HEK293 (cell line): ENCODE measurements at regions not wholly inside any gene's neighbourhood (a gene's known extent, or its start where the extent isn't known, plus 50 kb on each side); places are given as distances from the start of the nearest gene placed in this dataset.

ENCODE experiments used
- RBAK ChIP-seq: fragments of 450-650 bp; formaldehyde crosslinking; IDR thresholded peaks from 2 replicates; pipeline ENCODE4 v1.5.1; 2016; ENCODE audit warnings: missing biosample characterization, missing genetic modification characterization
- ZBTB11 ChIP-seq: fragments of 450-650 bp; formaldehyde crosslinking; conservative IDR thresholded peaks from 2 replicates; pipeline ENCODE4 v1.5.1; 2016; ENCODE audit warnings: low read depth, missing biosample characterization, missing genetic modification characterization
- ZNF274 ChIP-seq, 2 experiments: fragments of 200-500 bp in 1 of 2; fragments of 450-650 bp in 1 of 2; sonication (Bioruptor generic) in 1 of 2; formaldehyde crosslinking in 1 of 2; IDR thresholded peaks; 2 replicates each; pipeline versions ENCODE4 v1.5.1 to v1.6.1; 2014 to 2016; ENCODE audit warnings: borderline replicate concordance in 1 of 2, inconsistent platforms in 1 of 2, low read length in 1 of 2, missing biosample characterization in 1 of 2, missing genetic modification characterization in 1 of 2
- ZNF510 ChIP-seq: fragments of 450-650 bp; formaldehyde crosslinking; IDR thresholded peaks from 2 replicates; pipeline ENCODE4 v1.5.1; 2018; ENCODE audit warnings: mild to moderate bottlenecking, missing genetic modification characterization, missing biosample characterization; ENCODE audit not compliant: insufficient replicate concordance
- ZNF777 ChIP-seq: fragments of 450-650 bp; formaldehyde crosslinking; IDR thresholded peaks from 2 replicates; pipeline ENCODE4 v1.5.1; 2017; ENCODE audit warnings: missing biosample characterization, missing genetic modification characterization, borderline replicate concordance
- ZXDB ChIP-seq: fragments of 450-650 bp; formaldehyde crosslinking; IDR thresholded peaks from 2 replicates; pipeline ENCODE4 v1.5.1; 2016; ENCODE audit warnings: missing biosample characterization, missing genetic modification characterization
- TF ChIP-seq, protein P1 (sequence below): fragments of 450-650 bp; formaldehyde crosslinking; IDR thresholded peaks from 2 replicates; pipeline ENCODE4 v1.5.1; 2016; ENCODE audit warnings: missing biosample characterization, missing genetic modification characterization

- no peak for TF ChIP-seq ZNF777
- TF ChIP-seq, protein P1, sequence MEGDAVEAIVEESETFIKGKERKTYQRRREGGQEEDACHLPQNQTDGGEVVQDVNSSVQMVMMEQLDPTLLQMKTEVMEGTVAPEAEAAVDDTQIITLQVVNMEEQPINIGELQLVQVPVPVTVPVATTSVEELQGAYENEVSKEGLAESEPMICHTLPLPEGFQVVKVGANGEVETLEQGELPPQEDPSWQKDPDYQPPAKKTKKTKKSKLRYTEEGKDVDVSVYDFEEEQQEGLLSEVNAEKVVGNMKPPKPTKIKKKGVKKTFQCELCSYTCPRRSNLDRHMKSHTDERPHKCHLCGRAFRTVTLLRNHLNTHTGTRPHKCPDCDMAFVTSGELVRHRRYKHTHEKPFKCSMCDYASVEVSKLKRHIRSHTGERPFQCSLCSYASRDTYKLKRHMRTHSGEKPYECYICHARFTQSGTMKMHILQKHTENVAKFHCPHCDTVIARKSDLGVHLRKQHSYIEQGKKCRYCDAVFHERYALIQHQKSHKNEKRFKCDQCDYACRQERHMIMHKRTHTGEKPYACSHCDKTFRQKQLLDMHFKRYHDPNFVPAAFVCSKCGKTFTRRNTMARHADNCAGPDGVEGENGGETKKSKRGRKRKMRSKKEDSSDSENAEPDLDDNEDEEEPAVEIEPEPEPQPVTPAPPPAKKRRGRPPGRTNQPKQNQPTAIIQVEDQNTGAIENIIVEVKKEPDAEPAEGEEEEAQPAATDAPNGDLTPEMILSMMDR = no peak
- TF ChIP-seq RBAK = no peak
- TF ChIP-seq ZBTB11 = no peak
- TF ChIP-seq ZNF274 (IDR thresholded peaks at IDR 0.05; ENCODE audit: low read length) = no peak
- TF ChIP-seq ZNF274 (tag by site-specific recombination; IDR thresholded peaks at IDR 0.05; ENCODE audit: borderline replicate concordance) = no peak
- no peak for TF ChIP-seq ZXDB (tag by site-specific recombination)
- no peak for TF ChIP-seq ZNF510 (tag by site-specific recombination)
Measured at GRCh38 chr20:50270034-50270395, 79.4 kb downstream of the CEBPB start.
